Endothelial cell of umbilical vein (primary cell): ENCODE measurements at regions not wholly inside any gene's neighbourhood (a gene's known extent, or its start where the extent isn't known, plus 50 kb on each side); places are given as distances from the start of the nearest gene placed in this dataset.

Experiments
- BruUV-seq: library from RNA; stranded (reverse); fragments of 400-500 nt; replicated peaks from 2 replicates; lab custom pipeline; 2021; lab: Mats Ljungman, UMichigan
- CTCF ChIA-PET: fragments of 300-600, 350-600 bp; sonication (Branson Sonifier 250); formaldehyde crosslinking; loops from one replicate; lab custom pipeline; 2021; ENCODE audit warnings: antibody characterized with exemption, inconsistent platforms; lab: Charles Lee
- POLR2A ChIA-PET: fragments of 300-600, 350-600 bp; sonication (Branson Sonifier 250); formaldehyde crosslinking; loops from one replicate; lab custom pipeline; 2021; ENCODE audit warnings: antibody characterized with exemption, inconsistent platforms; lab: Charles Lee
- DNase-seq: peaks from one replicate; pipeline ENCODE4 v3.0.0-alpha.2; 2011; ENCODE audit warnings: low read depth, low spot score
- FAIRE-seq: peaks from 2 replicates; lab custom pipeline; 2011; peaks lifted over from hg19 to GRCh38; lab: Jason Lieb, UNC
- H2AFZ ChIP-seq: 2 replicates; pipeline ENCODE4 v1.6.0; 2012; ENCODE audit warnings: low read depth, low read length, control low read depth, inconsistent platforms
- H3K27ac ChIP-seq: 2 replicates; pipeline ENCODE4 v1.5.1; 2011; ENCODE audit warnings: low read depth, mild to moderate bottlenecking, control low read depth, low read length, moderate library complexity; ENCODE audit not compliant: insufficient read depth
- H3K27me3 ChIP-seq, 2 experiments: 2 replicates each; pipeline versions ENCODE4 v1.6.0 to v1.6.1; 2011; ENCODE audit warnings: low read length in 2 of 2, mixed read lengths in 1 of 2; ENCODE audit not compliant: control insufficient read depth in 2 of 2, insufficient read depth in 2 of 2
- H3K36me3 ChIP-seq, 2 experiments: 2 replicates in 1 of 2; 3 replicates in 1 of 2; pipeline ENCODE4 v1.5.1; 2011; ENCODE audit warnings: low read length in 2 of 2, mild to moderate bottlenecking in 1 of 2, moderate library complexity in 1 of 2; ENCODE audit not compliant: control insufficient read depth in 2 of 2, insufficient read depth in 2 of 2; ENCODE audit errors: extremely low read depth in 1 of 2
- H3K4me1 ChIP-seq: 3 replicates; pipeline ENCODE4 v1.5.1; 2011; ENCODE audit warnings: mild to moderate bottlenecking, low read length; ENCODE audit not compliant: control insufficient read depth, insufficient read depth; ENCODE audit errors: extremely low read depth
- H3K4me2 ChIP-seq: 2 replicates; pipeline ENCODE4 v1.6.1; 2011; ENCODE audit warnings: low read length, control low read depth, mixed read lengths; ENCODE audit not compliant: insufficient read depth
- H3K4me3 ChIP-seq, 3 experiments: fragments of 200-600 bp in 1 of 3; sonication (generic), shearing (Covaris generic) in 1 of 3; replicated peaks in 1 of 3; 2 replicates each; pipeline ENCODE4 v1.5.1; 2011 to 2016; ENCODE audit warnings: control low read depth in 3 of 3, low read length in 3 of 3, mild to moderate bottlenecking in 2 of 3, inconsistent platforms in 1 of 3, low read depth in 1 of 3, moderate library complexity in 1 of 3; ENCODE audit not compliant: insufficient read depth in 1 of 3
- H3K79me2 ChIP-seq: 2 replicates; pipeline ENCODE4 v1.6.0; 2012; ENCODE audit warnings: low read length, inconsistent platforms; ENCODE audit not compliant: control insufficient read depth, insufficient read depth
- H3K9ac ChIP-seq: replicated peaks from 2 replicates; pipeline ENCODE3; 2011; ENCODE audit warnings: low read length, control low read depth; ENCODE audit not compliant: insufficient read depth; ENCODE audit errors: extremely low read depth
- H3K9me1 ChIP-seq: replicated peaks from 3 replicates; pipeline ENCODE4 v1.6.0; 2011; ENCODE audit warnings: mild to moderate bottlenecking, low read length; ENCODE audit not compliant: control insufficient read depth, insufficient read depth; ENCODE audit errors: extremely low read depth
- H3K9me3 ChIP-seq: replicated peaks from 2 replicates; pipeline ENCODE4 v1.5.1; 2012; ENCODE audit warnings: low read length, inconsistent platforms; ENCODE audit not compliant: control insufficient read depth, insufficient read depth
- H4K20me1 ChIP-seq: replicated peaks from 2 replicates; pipeline ENCODE3; 2011; ENCODE audit warnings: mild to moderate bottlenecking, low read length; ENCODE audit not compliant: control insufficient read depth, insufficient read depth; ENCODE audit errors: extremely low read depth
- EZH2 ChIP-seq: IDR thresholded peaks from 2 replicates; pipeline ENCODE4 v1.6.1; 2012; ENCODE audit warnings: borderline replicate concordance, low read depth, mild to moderate bottlenecking, moderate library complexity, low read length, inconsistent platforms; ENCODE audit not compliant: severe bottlenecking
- FOS ChIP-seq: IDR thresholded peaks from 2 replicates; pipeline ENCODE4 v1.6.1; 2011; ENCODE audit warnings: mild to moderate bottlenecking, low read length, moderate library complexity, borderline replicate concordance; ENCODE audit not compliant: insufficient read depth
- GATA2 ChIP-seq: IDR thresholded peaks from 2 replicates; pipeline ENCODE4 v1.7.0; 2011; ENCODE audit warnings: low read depth, mild to moderate bottlenecking, moderate library complexity, mixed read lengths, low read length; ENCODE audit not compliant: insufficient read length, insufficient read depth
- JUN ChIP-seq: IDR thresholded peaks from 2 replicates; pipeline ENCODE4 v1.6.1; 2011; ENCODE audit warnings: borderline replicate concordance, low read depth; ENCODE audit not compliant: insufficient read length, insufficient read depth
- MYC ChIP-seq: IDR thresholded peaks from one replicate; pipeline ENCODE4 v1.6.1; 2011; ENCODE audit warnings: mild to moderate bottlenecking, low read depth, low read length
- POLR2A ChIP-seq: IDR thresholded peaks from 2 replicates; pipeline ENCODE4 v1.6.1; 2012; ENCODE audit warnings: low read depth, mild to moderate bottlenecking, control low read depth, low read length
- POLR2AphosphoS5 ChIP-seq: IDR thresholded peaks from 2 replicates; pipeline ENCODE4 v1.6.1; 2012; ENCODE audit warnings: low read depth, mild to moderate bottlenecking, control low read depth, low read length, moderate library complexity; ENCODE audit not compliant: insufficient read depth
- dilution Hi-C: fragments of 300-500 bp; cut with MboI; formaldehyde crosslinking; loops from one replicate; pipeline ENCODE4 v1.15.0; 2019; ENCODE audit warnings: low sequenced_read_pairs; ENCODE audit not compliant: extremely low pct_ligation_motif_present
- intact Hi-C: fragments of 100-400 bp; cut with micrococcal nuclease; formaldehyde crosslinking; loops from one replicate; pipeline ENCODE4 v1.10.0; 2022
- TF ChIP-seq, protein P1 (sequence below): IDR thresholded peaks from 2 replicates; pipeline ENCODE4 v1.6.1; 2011; ENCODE audit not compliant: insufficient read depth, insufficient read length
- TF ChIP-seq, protein P2 (sequence below), 2 donors: IDR thresholded peaks; 1 replicate in 1 of 2; 2 replicates in 1 of 2; pipeline ENCODE4 v1.5.1; 2011; ENCODE audit warnings: low read length in 2 of 2, mild to moderate bottlenecking in 2 of 2, moderate library complexity in 2 of 2, control low read depth in 1 of 2, inconsistent platforms in 1 of 2, low read depth in 1 of 2; ENCODE audit not compliant: insufficient read depth in 1 of 2; ENCODE audit errors: extremely low read depth in 1 of 2

DNA sequence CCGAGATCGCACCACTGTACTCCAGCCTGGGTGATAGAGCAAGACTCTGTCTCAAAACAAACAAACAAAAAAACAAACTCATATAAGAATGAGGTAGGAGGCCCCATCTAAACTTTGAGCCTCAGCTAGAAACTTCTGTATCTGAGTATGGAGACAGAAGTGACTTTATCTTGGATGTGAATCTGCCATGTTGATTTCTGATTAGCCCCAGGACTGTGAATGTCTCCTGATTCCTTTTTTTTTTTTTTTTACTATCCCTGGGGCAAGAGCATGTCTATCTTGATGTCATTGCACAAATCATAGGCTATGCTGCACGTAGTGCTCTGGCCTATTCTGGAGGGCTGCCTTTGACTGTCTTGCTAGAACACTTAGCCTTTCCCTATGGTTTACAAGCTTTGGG lies 211.0 kb downstream of the PTPRU start:
- H3K4me1 ChIP-seq = no peaks in the 10 kb centered on the region
- H4K20me1 ChIP-seq = no peaks in the 10 kb centered on the region
- no peaks in the 10 kb centered on the region for H3K36me3 ChIP-seq
- dilution Hi-C loops (no loop called here), intact Hi-C loops (no loop called here)
- H3K9me1 ChIP-seq = no peaks in the 10 kb centered on the region
- BruUV-seq = no TSS peak
- TF ChIP-seq FOS = no peak
- TF ChIP-seq, protein P1, sequence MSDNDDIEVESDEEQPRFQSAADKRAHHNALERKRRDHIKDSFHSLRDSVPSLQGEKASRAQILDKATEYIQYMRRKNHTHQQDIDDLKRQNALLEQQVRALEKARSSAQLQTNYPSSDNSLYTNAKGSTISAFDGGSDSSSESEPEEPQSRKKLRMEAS = no peak
- TF ChIP-seq POLR2A = no peak
- no peak for TF ChIP-seq EZH2
- TF ChIP-seq GATA2 = no peak
- TF ChIP-seq JUN = no peak
- no peak for TF ChIP-seq MYC
- no peak for TF ChIP-seq POLR2AphosphoS5
- TF ChIP-seq, protein P2, sequence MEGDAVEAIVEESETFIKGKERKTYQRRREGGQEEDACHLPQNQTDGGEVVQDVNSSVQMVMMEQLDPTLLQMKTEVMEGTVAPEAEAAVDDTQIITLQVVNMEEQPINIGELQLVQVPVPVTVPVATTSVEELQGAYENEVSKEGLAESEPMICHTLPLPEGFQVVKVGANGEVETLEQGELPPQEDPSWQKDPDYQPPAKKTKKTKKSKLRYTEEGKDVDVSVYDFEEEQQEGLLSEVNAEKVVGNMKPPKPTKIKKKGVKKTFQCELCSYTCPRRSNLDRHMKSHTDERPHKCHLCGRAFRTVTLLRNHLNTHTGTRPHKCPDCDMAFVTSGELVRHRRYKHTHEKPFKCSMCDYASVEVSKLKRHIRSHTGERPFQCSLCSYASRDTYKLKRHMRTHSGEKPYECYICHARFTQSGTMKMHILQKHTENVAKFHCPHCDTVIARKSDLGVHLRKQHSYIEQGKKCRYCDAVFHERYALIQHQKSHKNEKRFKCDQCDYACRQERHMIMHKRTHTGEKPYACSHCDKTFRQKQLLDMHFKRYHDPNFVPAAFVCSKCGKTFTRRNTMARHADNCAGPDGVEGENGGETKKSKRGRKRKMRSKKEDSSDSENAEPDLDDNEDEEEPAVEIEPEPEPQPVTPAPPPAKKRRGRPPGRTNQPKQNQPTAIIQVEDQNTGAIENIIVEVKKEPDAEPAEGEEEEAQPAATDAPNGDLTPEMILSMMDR (IDR thresholded peaks at IDR 0.05; ENCODE audit: extremely low read depth in 1 of 2, insufficient read depth in 1 of 2, low read depth in 1 of 2, low read length in 2 of 2) = no peak
- DNase-seq (no peak), FAIRE-seq (no peak)
- H3K9me3 ChIP-seq = no peaks in the 10 kb centered on the region
- no peak overlapping the region for H2AFZ ChIP-seq
- no peak overlapping the region for H3K9ac ChIP-seq
- CTCF ChIA-PET = no interaction called here
- no peak overlapping the region for H3K27ac ChIP-seq
- no peak overlapping the region for H3K4me2 ChIP-seq
- POLR2A ChIA-PET = interaction anchor here (0.7 kb wide), 1 partner anchor 31 kb away, joined by 3 read pairs; no protein-coding TSS in a partner anchor
- H3K79me2 ChIP-seq = no peaks in the 10 kb centered on the region
- H3K4me3 ChIP-seq = no peak overlapping the region
- no peaks in the 10 kb centered on the region for H3K27me3 ChIP-seq
